Brain microvascular endothelial cell (primary cell): ENCODE measurements at regions not wholly inside any gene's neighbourhood (a gene's known extent, or its start where the extent isn't known, plus 50 kb on each side); places are given as distances from the start of the nearest gene placed in this dataset.

Experiments
- DNase-seq: peaks from one replicate; pipeline ENCODE4 v3.0.0-alpha.2; 2020
- H3K27ac ChIP-seq: fragments of 250-450 bp; sonication (Bioruptor Pico); 2 replicates; pipeline ENCODE4 v1.5.1; 2020; ENCODE audit warnings: mild to moderate bottlenecking, moderate library complexity
- H3K27me3 ChIP-seq: fragments of 250-450 bp; sonication (Bioruptor Pico); replicated peaks from 2 replicates; pipeline ENCODE4 v1.5.1; 2020; ENCODE audit warnings: mild to moderate bottlenecking
- H3K36me3 ChIP-seq: fragments of 250-450 bp; sonication (Bioruptor Pico); replicated peaks from 2 replicates; pipeline ENCODE4 v1.5.1; 2020; ENCODE audit warnings: mild to moderate bottlenecking
- H3K4me3 ChIP-seq: 2 replicates; pipeline ENCODE4 v1.5.1; 2011; ENCODE audit warnings: low read depth, mild to moderate bottlenecking, control low read depth, low read length, moderate library complexity
- in situ Hi-C: cut with HindIII; loops from 2 replicates; pipeline ENCODE4 v1.10.0; 2017; ENCODE audit warnings: low sequenced_read_pairs, low pct_ligation_motif_present
- TF ChIP-seq, protein P1 (sequence below): IDR thresholded peaks from 2 replicates; pipeline ENCODE4 v1.5.1; 2011; ENCODE audit warnings: low read depth, mild to moderate bottlenecking, moderate library complexity, low read length, control low read depth, inconsistent platforms; ENCODE audit errors: missing control alignments

GRCh38 chr11:101341578-101341977 is 212.0 kb upstream of the PGR start:
- no peaks in the 10 kb centered on the region for H3K36me3 ChIP-seq
- H3K4me3 ChIP-seq, result no peak overlapping the region
- in situ Hi-C loops, result no loop called here
- no peak for DNase-seq
- TF ChIP-seq, protein P1, sequence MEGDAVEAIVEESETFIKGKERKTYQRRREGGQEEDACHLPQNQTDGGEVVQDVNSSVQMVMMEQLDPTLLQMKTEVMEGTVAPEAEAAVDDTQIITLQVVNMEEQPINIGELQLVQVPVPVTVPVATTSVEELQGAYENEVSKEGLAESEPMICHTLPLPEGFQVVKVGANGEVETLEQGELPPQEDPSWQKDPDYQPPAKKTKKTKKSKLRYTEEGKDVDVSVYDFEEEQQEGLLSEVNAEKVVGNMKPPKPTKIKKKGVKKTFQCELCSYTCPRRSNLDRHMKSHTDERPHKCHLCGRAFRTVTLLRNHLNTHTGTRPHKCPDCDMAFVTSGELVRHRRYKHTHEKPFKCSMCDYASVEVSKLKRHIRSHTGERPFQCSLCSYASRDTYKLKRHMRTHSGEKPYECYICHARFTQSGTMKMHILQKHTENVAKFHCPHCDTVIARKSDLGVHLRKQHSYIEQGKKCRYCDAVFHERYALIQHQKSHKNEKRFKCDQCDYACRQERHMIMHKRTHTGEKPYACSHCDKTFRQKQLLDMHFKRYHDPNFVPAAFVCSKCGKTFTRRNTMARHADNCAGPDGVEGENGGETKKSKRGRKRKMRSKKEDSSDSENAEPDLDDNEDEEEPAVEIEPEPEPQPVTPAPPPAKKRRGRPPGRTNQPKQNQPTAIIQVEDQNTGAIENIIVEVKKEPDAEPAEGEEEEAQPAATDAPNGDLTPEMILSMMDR, result no peak
- no peaks in the 10 kb centered on the region for H3K27me3 ChIP-seq
- H3K27ac ChIP-seq, result no peak overlapping the region

DNA sequence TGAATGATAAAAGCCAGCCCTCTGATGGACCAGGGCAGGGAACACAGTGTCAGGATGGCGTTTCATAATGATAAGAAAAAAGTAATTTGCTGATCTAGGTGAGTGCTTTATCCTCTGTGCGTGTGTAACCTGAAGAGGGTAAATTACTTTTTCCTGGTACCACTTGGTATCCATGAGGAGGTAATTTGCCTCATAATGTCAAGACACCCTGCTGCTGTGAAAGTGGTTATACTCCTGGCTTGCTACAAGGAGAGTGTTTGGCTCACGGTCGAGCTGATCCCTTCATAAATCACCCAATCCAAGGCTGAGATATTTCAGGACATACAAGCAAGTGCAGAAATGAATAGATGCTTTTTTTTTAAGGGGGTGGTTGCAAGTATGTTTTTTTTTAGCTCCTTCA is 207.2 kb upstream of the PGR start:
- H3K36me3 ChIP-seq, result no peaks in the 10 kb centered on the region
- H3K27me3 ChIP-seq, result no peaks in the 10 kb centered on the region
- TF ChIP-seq, protein P1, result no peak
- DNase-seq, result no peak
- no peak overlapping the region for H3K4me3 ChIP-seq
- in situ Hi-C loops, result no loop called here
- no peak overlapping the region for H3K27ac ChIP-seq

DNA sequence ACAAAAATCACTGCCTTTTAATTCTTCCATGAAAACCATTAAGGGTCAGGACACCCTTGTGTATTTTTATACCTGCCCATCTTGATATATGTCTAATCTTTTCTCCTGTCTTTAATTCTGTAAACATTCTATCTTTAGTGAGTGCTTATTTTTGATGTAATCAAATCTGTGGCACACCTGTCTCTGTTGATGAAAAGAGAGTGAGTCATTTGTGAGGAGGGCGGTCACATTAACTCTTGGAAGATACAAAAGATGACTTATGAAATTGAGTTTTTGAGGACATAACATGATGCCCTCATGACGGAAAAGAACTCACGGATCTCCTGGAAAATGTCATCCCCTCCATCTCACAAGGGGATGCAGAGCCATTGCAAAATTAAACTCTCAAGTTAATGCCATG is 206.5 kb upstream of the PGR start:
- TF ChIP-seq, protein P1, result no peak
- in situ Hi-C loops, result no loop called here
- H3K27me3 ChIP-seq, result no peaks in the 10 kb centered on the region

DNA sequence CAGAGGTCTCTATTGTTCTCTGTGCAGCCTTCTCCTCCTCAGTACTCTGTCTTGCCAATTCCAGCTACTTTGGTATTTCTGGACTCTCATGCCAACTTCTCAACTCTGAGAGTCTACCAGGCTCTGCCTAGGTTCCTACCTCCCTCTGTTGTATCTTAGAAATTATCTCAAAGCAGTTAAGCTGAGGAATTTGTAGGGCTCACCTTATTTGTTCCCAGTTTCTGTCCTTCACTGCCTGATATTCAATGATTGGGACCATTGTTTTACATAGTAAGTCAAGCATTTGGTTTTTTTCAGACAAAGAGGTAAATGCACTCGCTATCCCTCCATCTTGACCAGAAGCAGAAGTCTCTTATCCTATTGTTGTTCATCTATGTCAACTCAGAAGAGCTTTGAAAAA is 205.0 kb upstream of the PGR start:
- no peak overlapping the region for H3K4me3 ChIP-seq
- no peaks in the 10 kb centered on the region for H3K27me3 ChIP-seq
- no peak for DNase-seq
- no peaks in the 10 kb centered on the region for H3K36me3 ChIP-seq
- TF ChIP-seq, protein P1, result no peak
- H3K27ac ChIP-seq, result no peak overlapping the region
- in situ Hi-C loops, result no loop called here

More for the DNA sequence above, 206.5 kb upstream of the PGR start:
- DNase-seq, result no peak
- no peaks in the 10 kb centered on the region for H3K36me3 ChIP-seq
- no peak overlapping the region for H3K4me3 ChIP-seq
- no peak overlapping the region for H3K27ac ChIP-seq

DNA sequence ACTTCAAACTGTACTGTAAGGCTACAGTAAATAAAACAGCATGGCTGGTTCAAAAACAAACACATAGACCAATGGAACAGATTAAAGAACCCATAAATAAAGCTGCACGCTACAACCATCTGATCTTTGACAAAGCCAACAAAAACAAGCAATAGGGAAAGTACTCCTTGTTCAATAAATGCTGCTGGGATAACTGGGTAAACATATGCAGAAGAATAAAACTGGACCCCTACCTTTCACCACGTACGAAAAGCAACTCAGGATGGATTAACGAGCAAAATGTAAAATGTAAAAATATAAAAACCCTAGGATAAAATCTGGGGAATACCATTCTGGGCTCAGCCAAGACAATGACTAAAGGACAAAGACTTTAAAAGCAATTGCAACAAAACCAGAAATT is 201.8 kb upstream of the PGR start:
- in situ Hi-C loops, result no loop called here
- DNase-seq, result no peak
- Histone ChIP-seq H3K27ac (no peak overlapping the region), H3K36me3 (no peaks in the 10 kb centered on the region), H3K27me3 (no peaks in the 10 kb centered on the region), H3K4me3 (no peak overlapping the region)
- TF ChIP-seq, protein P1, result no peak

DNA sequence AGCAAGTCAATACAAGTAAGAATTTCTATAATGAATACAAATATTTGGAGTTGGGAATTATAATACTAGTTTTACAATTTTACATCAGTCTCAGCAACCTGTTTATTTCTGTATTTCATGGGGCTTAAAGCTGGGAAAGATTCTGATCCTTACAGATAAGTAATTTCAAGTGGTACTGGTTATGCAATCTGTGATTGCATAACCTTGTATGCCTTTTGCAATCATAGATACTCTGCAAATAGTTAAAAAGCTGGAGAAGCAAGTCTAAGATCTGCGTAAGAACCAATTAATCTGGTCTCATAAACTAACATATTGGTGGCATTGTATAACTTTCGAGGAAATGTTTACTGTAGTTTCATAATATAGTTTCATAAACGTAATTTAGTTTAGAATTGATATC is 198.3 kb upstream of the PGR start:
- TF ChIP-seq, protein P1, result no peak
- Histone ChIP-seq H3K4me3 (no peak overlapping the region), H3K27me3 (no peaks in the 10 kb centered on the region), H3K27ac (no peak overlapping the region), H3K36me3 (no peaks in the 10 kb centered on the region)
- in situ Hi-C loops, result no loop called here
- no peak for DNase-seq
